Right lobe of liver (tissue), 6 donors: ENCODE measurements at regions not wholly inside any gene's neighbourhood (a gene's known extent, or its start where the extent isn't known, plus 50 kb on each side); places are given as distances from the start of the nearest gene placed in this dataset.

Source experiments
- ATAC-seq, 4 donors: fragments of 200-7000 bp; cut with Tn5 transposase; one replicate each; pipeline ENCODE4 v1.9.1; 2020; ENCODE audit warnings: mild to moderate bottlenecking in 4 of 4, moderate library complexity in 4 of 4
- DNase-seq, 3 donors: peaks; one replicate each; pipeline ENCODE4 v3.0.0-alpha.2; 2020
- H3K27ac ChIP-seq, 3 donors: fragments of 200-600 bp; one replicate each; pipeline ENCODE4 v1.8.0; 2022
- H3K27me3 ChIP-seq, 2 donors: fragments of 200-600 bp; one replicate each; pipeline ENCODE4 v1.8.0; 2022
- H3K36me3 ChIP-seq, 4 donors: fragments of 200-600 bp; sonication (generic) in 1 of 4; one replicate each; pipeline versions ENCODE4 v1.5.1 to v1.8.0; 2017 to 2022; ENCODE audit warnings: control low read depth in 1 of 4
- H3K4me1 ChIP-seq, 4 donors: fragments of 200-600 bp; sonication (generic) in 1 of 4; one replicate each; pipeline versions ENCODE4 v1.5.1 to v1.8.0; 2017 to 2022; ENCODE audit warnings: control low read depth in 1 of 4
- H3K4me3 ChIP-seq, 3 donors: fragments of 200-600 bp; one replicate each; pipeline ENCODE4 v1.8.0; 2022
- H3K9me3 ChIP-seq, 4 donors: fragments of 200-600 bp; sonication (generic) in 1 of 4; one replicate each; pipeline versions ENCODE4 v1.5.1 to v1.8.0; 2017 to 2022; ENCODE audit warnings: control low read depth in 1 of 4
- CTCF ChIP-seq, 4 donors: fragments of 200-600 bp in 3 of 4; fragments of 450-650 bp in 1 of 4; IDR thresholded peaks; one replicate each; pipeline versions ENCODE4 v1.5.1 to v1.8.0; 2016 to 2022; ENCODE audit warnings: antibody characterized with exemption in 4 of 4, mild to moderate bottlenecking in 2 of 4
- POLR2A ChIP-seq: fragments of 450-650 bp; IDR thresholded peaks from one replicate; pipeline ENCODE4 v1.6.1; 2017; ENCODE audit warnings: antibody characterized with exemption, mild to moderate bottlenecking
- WGBS: methylation state at CpG from one replicate; pipeline ENCODE4 v1.1.6; 2018; ENCODE audit warnings: low coverage, low lambda C conversion rate; ENCODE audit not compliant: insufficient coverage; ENCODE audit errors: missing lambda C conversion rate; 5-methylcytosine and 5-hydroxymethylcytosine counted together
- intact Hi-C, 2 donors: fragments of 100-400 bp; cut with DNase I; formaldehyde crosslinking; loops; one replicate each; pipeline versions ENCODE4 v1.11.2 to v1.14.1; 2022
- donor health status: DM: no; HTN: yes; CAD: no.
- donor health status: DM: no; HTN: no; CAD: no.
- donor health status: DM: no; HTN: no; CAD: no.
- donor health status: DM: no; HTN: yes; CAD: no.
- donor health status: DM: no; HTN: yes; CAD: no.

GRCh38 chr2:58770846-58771245 is 529.7 kb upstream of the FANCL start:
- Histone ChIP-seq H3K27me3 (no peaks in the 10 kb centered on the region), H3K36me3 (no peaks in the 10 kb centered on the region), H3K27ac (no peak overlapping the region), H3K4me3 (no peak overlapping the region), H3K4me1 (no peaks in the 10 kb centered on the region), H3K9me3 (no peaks in the 10 kb centered on the region)
- DNase-seq (no peak), ATAC-seq (no peak)
- no peak for TF ChIP-seq CTCF (IDR thresholded peaks at IDR 0.05)
- intact Hi-C loops: no loop called here
- 24% methylated on average over 2 of the region's 5 CpGs for WGBS

- DNase-seq (no peak), ATAC-seq (no peak)
- Histone ChIP-seq H3K27ac (no peak overlapping the region), H3K4me3 (no peak overlapping the region), H3K27me3 (no peaks in the 10 kb centered on the region), H3K36me3 (no peaks in the 10 kb centered on the region), H3K9me3 (no peaks in the 10 kb centered on the region), H3K4me1 (no peaks in the 10 kb centered on the region)
- intact Hi-C loops: no loop called here
- WGBS: 54% methylated on average over 3 of the region's 3 CpGs
- TF ChIP-seq CTCF (IDR thresholded peaks at IDR 0.05) (no peak), POLR2A (no peak)
Measured at GRCh38 chr2:58769864-58770234, 528.7 kb upstream of the FANCL start.

- 39% methylated on average over 14 of the region's 14 CpGs for WGBS
- H3K4me1 ChIP-seq: no peaks in the 10 kb centered on the region
- no peaks in the 10 kb centered on the region for H3K27me3 ChIP-seq
- no peak overlapping the region for H3K4me3 ChIP-seq
- no peaks in the 10 kb centered on the region for H3K9me3 ChIP-seq
- no peak for TF ChIP-seq POLR2A
- TF ChIP-seq CTCF (IDR thresholded peaks at IDR 0.05): no peak
- ATAC-seq (no peak), DNase-seq (no peak)
- intact Hi-C loops: no loop called here
- H3K36me3 ChIP-seq: no peaks in the 10 kb centered on the region
- H3K27ac ChIP-seq: no peak overlapping the region
Measured at GRCh38 chr2:58769111-58769863, 528.2 kb upstream of the FANCL start.

GRCh38 chr2:58768715-58769080 is 527.6 kb upstream of the FANCL start:
- H3K36me3 ChIP-seq: no peaks in the 10 kb centered on the region
- no peaks in the 10 kb centered on the region for H3K9me3 ChIP-seq
- 59% methylated on average over 4 of the region's 4 CpGs for WGBS
- no peak for TF ChIP-seq POLR2A
- no peak for TF ChIP-seq CTCF (IDR thresholded peaks at IDR 0.05)
- no peaks in the 10 kb centered on the region for H3K4me1 ChIP-seq
- ATAC-seq (no peak), DNase-seq (no peak)
- H3K27ac ChIP-seq: no peak overlapping the region
- intact Hi-C loops: no loop called here
- H3K4me3 ChIP-seq: no peak overlapping the region
- H3K27me3 ChIP-seq: no peaks in the 10 kb centered on the region
